Erythroblast (primary cell): ENCODE measurements at regions not wholly inside any gene's neighbourhood (a gene's known extent, or its start where the extent isn't known, plus 50 kb on each side); places are given as distances from the start of the nearest gene placed in this dataset.

Experiments
- GATA1 ChIP-seq: IDR thresholded peaks from 2 replicates; pipeline ENCODE4 v1.6.1; 2011; ENCODE audit warnings: low read depth, mild to moderate bottlenecking, control low read depth, low read length, moderate library complexity
- POLR2A ChIP-seq: IDR thresholded peaks from 2 replicates; pipeline ENCODE4 v1.6.1; 2011; ENCODE audit warnings: mild to moderate bottlenecking, low read length

GRCh38 chr1:184878602-184879001 lies 95.7 kb downstream of the NIBAN1 start:
- TF ChIP-seq POLR2A: no peak
- TF ChIP-seq GATA1: no peak
